Activated CD8-positive, alpha-beta T cell treated with anti-CD3 and anti-CD28 coated beads for 36 hours (primary cell): ENCODE measurements at regions not wholly inside any gene's neighbourhood (a gene's known extent, or its start where the extent isn't known, plus 50 kb on each side); places are given as distances from the start of the nearest gene placed in this dataset.

Experiments used
- ATAC-seq: fragments of 200-7000 bp; cut with Tn5 transposase; one replicate; pipeline ENCODE4 v1.10.0; 2021; ENCODE audit warnings: mild to moderate bottlenecking, moderate library complexity
- CTCF ChIA-PET: fragments of 350-600 bp; sonication (Branson Sonifier 250); formaldehyde crosslinking; loops from one replicate; lab custom pipeline; 2021; ENCODE audit warnings: antibody characterized with exemption; lab: Charles Lee
- POLR2A ChIA-PET: fragments of 350-600 bp; sonication (Branson Sonifier 250); formaldehyde crosslinking; loops from one replicate; lab custom pipeline; 2021; ENCODE audit warnings: antibody characterized with exemption; lab: Charles Lee
- DNase-seq: peaks from one replicate; pipeline ENCODE4 v3.0.0-alpha.2; 2020
- H3K27ac Mint-ChIP-seq: one replicate; pipeline ENCODE4 v1.8.0; 2021; ENCODE audit warnings: mild to moderate bottlenecking, mixed read lengths
- H3K27me3 Mint-ChIP-seq: one replicate; pipeline ENCODE4 v1.8.0; 2021; ENCODE audit warnings: mixed read lengths
- H3K36me3 Mint-ChIP-seq: one replicate; pipeline ENCODE4 v1.8.0; 2021; ENCODE audit warnings: low read depth, mixed read lengths
- H3K4me1 Mint-ChIP-seq: one replicate; pipeline ENCODE4 v1.8.0; 2021; ENCODE audit warnings: low read depth, mixed read lengths
- H3K4me3 Mint-ChIP-seq: one replicate; pipeline ENCODE4 v1.8.0; 2021; ENCODE audit warnings: mild to moderate bottlenecking, moderate library complexity, mixed read lengths
- H3K9me3 Mint-ChIP-seq: one replicate; pipeline ENCODE4 v1.8.0; 2021; ENCODE audit warnings: mixed read lengths
- CTCF ChIP-seq: fragments of 200-600 bp; IDR thresholded peaks from one replicate; pipeline ENCODE4 v1.8.0; 2022; ENCODE audit warnings: antibody characterized with exemption, mild to moderate bottlenecking
- intact Hi-C: fragments of 100-400 bp; cut with micrococcal nuclease; formaldehyde crosslinking; loops from one replicate; pipeline ENCODE4 v1.10.0; 2022

- POLR2A ChIA-PET: no interaction called here
Measured at GRCh38 chr20:11492846-11493245, 424.8 kb upstream of the BTBD3 start.

GRCh38 chr20:11496380-11496779, 421.3 kb upstream of the BTBD3 start:
- Mint-ChIP-seq H3K9me3 (peaks cover 1% of the 10 kb centered on the region), H3K36me3 (no peaks in the 10 kb centered on the region), H3K27me3 (no peaks in the 10 kb centered on the region), H3K4me1 (no peaks in the 10 kb centered on the region), H3K4me3 (no peak overlapping the region), H3K27ac (no peak overlapping the region)
- no peak for ATAC-seq
- no peak for DNase-seq
- ChIA-PET CTCF (no interaction called here), POLR2A (no interaction called here)
- intact Hi-C loops: no loop called here
- no peak for TF ChIP-seq CTCF

More at GRCh38 chr20:11492846-11493245, 424.8 kb upstream of the BTBD3 start:
- no peak for ATAC-seq
- Mint-ChIP-seq H3K4me1 (no peaks in the 10 kb centered on the region), H3K27ac (no peak overlapping the region), H3K9me3 (peaks cover 3% of the 10 kb centered on the region), H3K27me3 (no peaks in the 10 kb centered on the region), H3K36me3 (no peaks in the 10 kb centered on the region), H3K4me3 (no peak overlapping the region)
- intact Hi-C loops: no loop called here
- DNase-seq: no peak
- TF ChIP-seq CTCF: no peak
- CTCF ChIA-PET: no interaction called here

- Mint-ChIP-seq H3K9me3 (peaks cover 1% of the 10 kb centered on the region), H3K36me3 (no peaks in the 10 kb centered on the region), H3K27ac (no peak overlapping the region), H3K4me1 (no peaks in the 10 kb centered on the region), H3K4me3 (no peak overlapping the region), H3K27me3 (no peaks in the 10 kb centered on the region)
- DNase-seq: no peak
- ATAC-seq: no peak
- ChIA-PET CTCF (no interaction called here), POLR2A (interaction anchor here (0.6 kb wide), 1 partner anchor 20 kb away, joined by 3 read pairs; no protein-coding TSS in a partner anchor)
- TF ChIP-seq CTCF: no peak
- intact Hi-C loops: no loop called here
Measured at GRCh38 chr20:11497545-11497944, 420.1 kb upstream of the BTBD3 start.

- H3K4me3 Mint-ChIP-seq: no peak overlapping the region
- no peak for ATAC-seq
- DNase-seq: no peak
- no peaks in the 10 kb centered on the region for H3K4me1 Mint-ChIP-seq
- TF ChIP-seq CTCF: no peak
- H3K36me3 Mint-ChIP-seq: no peaks in the 10 kb centered on the region
- H3K27ac Mint-ChIP-seq: no peak overlapping the region
- H3K27me3 Mint-ChIP-seq: no peaks in the 10 kb centered on the region
- intact Hi-C loops: no loop called here
- POLR2A ChIA-PET: no interaction called here
- H3K9me3 Mint-ChIP-seq: peaks cover 1% of the 10 kb centered on the region
- CTCF ChIA-PET: no interaction called here
Measured at GRCh38 chr20:11499101-11499634, 418.5 kb upstream of the BTBD3 start.

GRCh38 chr20:11502061-11502460, 415.6 kb upstream of the BTBD3 start:
- H3K4me3 Mint-ChIP-seq: no peak overlapping the region

More at GRCh38 chr20:11502061-11502460, 415.6 kb upstream of the BTBD3 start:
- Mint-ChIP-seq H3K27ac (no peak overlapping the region), H3K4me1 (no peaks in the 10 kb centered on the region), H3K9me3 (no peaks in the 10 kb centered on the region), H3K27me3 (no peaks in the 10 kb centered on the region), H3K36me3 (no peaks in the 10 kb centered on the region)
- no peak for ATAC-seq
- ChIA-PET CTCF (no interaction called here), POLR2A (no interaction called here)
- TF ChIP-seq CTCF: no peak
- intact Hi-C loops: no loop called here
- DNase-seq: no peak
